H1 (cell line): ENCODE measurements at regions not wholly inside any gene's neighbourhood (a gene's known extent, or its start where the extent isn't known, plus 50 kb on each side); places are given as distances from the start of the nearest gene placed in this dataset.

Experiments used
- CTCF ChIA-PET: fragments of 300-600 bp; sonication (Branson Sonifier 250); formaldehyde crosslinking; loops from one replicate; lab custom pipeline; 2021; ENCODE audit not compliant: partially characterized antibody; lab: Charles Lee
- POLR2A ChIA-PET: fragments of 300-600 bp; sonication (Branson Sonifier 250); formaldehyde crosslinking; loops from one replicate; lab custom pipeline; 2021; ENCODE audit warnings: inconsistent platforms; ENCODE audit not compliant: partially characterized antibody; lab: Charles Lee
- DNase-seq, 2 experiments: peaks; one replicate each; pipeline versions ENCODE4 v3.0.0 to v3.0.0-alpha.2; 2010 to 2022; ENCODE audit warnings: low spot score in 2 of 2, low read depth in 1 of 2, mixed read lengths in 1 of 2
- FAIRE-seq: peaks from 2 replicates; lab custom pipeline; 2011; peaks lifted over from hg19 to GRCh38; lab: Jason Lieb, UNC
- H2AFZ ChIP-seq: 2 replicates; pipeline ENCODE4 v1.8.1; 2012; ENCODE audit warnings: low read length, inconsistent platforms
- H2AK5ac ChIP-seq: 2 replicates; pipeline ENCODE4 v1.6.1; 2013; ENCODE audit warnings: low read depth, low read length
- H2BK120ac ChIP-seq: replicated peaks from 2 replicates; pipeline ENCODE3; 2013; ENCODE audit warnings: low read depth, low read length, inconsistent platforms
- H2BK12ac ChIP-seq: 2 replicates; pipeline ENCODE4 v1.6.1; 2013; ENCODE audit warnings: low read depth, low read length
- H2BK15ac ChIP-seq: 2 replicates; pipeline ENCODE4 v1.6.1; 2013; ENCODE audit warnings: low read length
- H2BK20ac ChIP-seq: 2 replicates; pipeline ENCODE4 v1.6.1; 2013; ENCODE audit warnings: low read length
- H2BK5ac ChIP-seq: 2 replicates; pipeline ENCODE4 v1.6.1; 2013; ENCODE audit warnings: low read depth, low read length
- H3K14ac ChIP-seq: 2 replicates; pipeline ENCODE4 v1.6.1; 2013; ENCODE audit warnings: inconsistent platforms; ENCODE audit not compliant: insufficient read length
- H3K18ac ChIP-seq: 2 replicates; pipeline ENCODE4 v1.6.1; 2013; ENCODE audit warnings: low read length; ENCODE audit errors: extremely low read depth
- H3K23ac ChIP-seq: 2 replicates; pipeline ENCODE4 v1.6.1; 2013; ENCODE audit warnings: inconsistent platforms; ENCODE audit not compliant: insufficient read length
- H3K23me2 ChIP-seq: 2 replicates; pipeline ENCODE4 v1.6.1; 2013; ENCODE audit warnings: low read depth, low read length
- H3K27ac ChIP-seq: 2 replicates; pipeline ENCODE4 v1.6.1; 2011; ENCODE audit warnings: low read depth, low read length, inconsistent platforms
- H3K27me3 ChIP-seq, 4 experiments: replicated peaks in 1 of 4; 1 replicate in 1 of 4; 2 replicates in 3 of 4; pipeline versions ENCODE4 v1.6.1 to v1.8.1; 2011 to 2013; ENCODE audit warnings: low read length in 3 of 4, mild to moderate bottlenecking in 3 of 4, inconsistent platforms in 2 of 4, mixed read lengths in 2 of 4, moderate library complexity in 1 of 4; ENCODE audit not compliant: control insufficient read depth in 3 of 4, insufficient read depth in 3 of 4; ENCODE audit errors: extremely low read depth in 1 of 4
- H3K36me3 ChIP-seq, 4 experiments: 2 replicates each; pipeline versions ENCODE4 v1.6.1 to v1.8.1; 2011 to 2013; ENCODE audit warnings: mild to moderate bottlenecking in 4 of 4, low read length in 3 of 4, moderate library complexity in 2 of 4, control low read depth in 1 of 4, inconsistent platforms in 1 of 4; ENCODE audit not compliant: insufficient read depth in 4 of 4, control insufficient read depth in 2 of 4
- H3K4ac ChIP-seq: replicated peaks from 2 replicates; pipeline ENCODE3; 2013; ENCODE audit warnings: low read length, low read depth, mixed read lengths, inconsistent platforms; ENCODE audit not compliant: insufficient read length
- H3K4me1 ChIP-seq, 4 experiments: replicated peaks in 1 of 4; 1 replicate in 1 of 4; 2 replicates in 3 of 4; pipeline versions ENCODE4 v1.6.1 to v1.8.1; 2011 to 2013; ENCODE audit warnings: low read length in 3 of 4, inconsistent platforms in 2 of 4, mixed read lengths in 1 of 4; ENCODE audit not compliant: insufficient read depth in 4 of 4, control insufficient read depth in 3 of 4
- H3K4me2 ChIP-seq, 2 experiments: 2 replicates each; pipeline versions ENCODE4 v1.6.1 to v1.8.1; 2011 to 2013; ENCODE audit warnings: low read depth in 2 of 2, low read length in 2 of 2, control low read depth in 1 of 2, inconsistent platforms in 1 of 2, mild to moderate bottlenecking in 1 of 2; ENCODE audit not compliant: insufficient read depth in 1 of 2
- H3K4me3 ChIP-seq, 4 experiments: fragments of 200-600, 300-600 bp in 1 of 4; sonication (generic), shearing (Covaris generic), sonication (Bioruptor Twin) in 1 of 4; 2 replicates each; pipeline versions ENCODE4 v1.5.1 to v1.8.1; 2011 to 2016; ENCODE audit warnings: low read length in 4 of 4, low read depth in 3 of 4, control low read depth in 2 of 4, inconsistent platforms in 2 of 4, mild to moderate bottlenecking in 2 of 4, mixed read lengths in 1 of 4, moderate library complexity in 1 of 4; ENCODE audit not compliant: insufficient read depth in 2 of 4; ENCODE audit errors: extremely low read depth in 1 of 4
- H3K56ac ChIP-seq: replicated peaks from 2 replicates; pipeline ENCODE3; 2013; ENCODE audit warnings: low read depth, mild to moderate bottlenecking, mixed read lengths, low read length, inconsistent platforms; ENCODE audit not compliant: insufficient read length
- H3K79me1 ChIP-seq: 2 replicates; pipeline ENCODE4 v1.6.1; 2013; ENCODE audit warnings: low read depth, low read length, control low read depth
- H3K79me2 ChIP-seq, 2 experiments: 2 replicates each; pipeline versions ENCODE4 v1.6.1 to v1.8.1; 2012 to 2013; ENCODE audit warnings: low read length in 2 of 2, mild to moderate bottlenecking in 2 of 2, inconsistent platforms in 1 of 2; ENCODE audit not compliant: insufficient read depth in 2 of 2, control insufficient read depth in 1 of 2
- H3K9ac ChIP-seq, 4 experiments: replicated peaks in 1 of 4; 1 replicate in 1 of 4; 2 replicates in 3 of 4; pipeline versions ENCODE4 v1.6.1 to v1.8.1; 2011 to 2013; ENCODE audit warnings: low read depth in 3 of 4, low read length in 3 of 4, control low read depth in 2 of 4, mild to moderate bottlenecking in 2 of 4, moderate library complexity in 2 of 4, inconsistent platforms in 1 of 4; ENCODE audit errors: extremely low read depth in 1 of 4
- H3K9me3 ChIP-seq, 2 experiments: 2 replicates each; pipeline versions ENCODE4 v1.6.1 to v1.8.1; 2012 to 2013; ENCODE audit warnings: mild to moderate bottlenecking in 2 of 2, moderate library complexity in 2 of 2, control low read depth in 1 of 2, inconsistent platforms in 1 of 2, low read depth in 1 of 2, low read length in 1 of 2, mixed read lengths in 1 of 2; ENCODE audit not compliant: insufficient read depth in 2 of 2
- H4K20me1 ChIP-seq, 2 experiments: replicated peaks in 1 of 2; 2 replicates each; pipeline versions ENCODE3 to v1.8.1; 2011 to 2013; ENCODE audit warnings: inconsistent platforms in 2 of 2, low read length in 2 of 2, mild to moderate bottlenecking in 1 of 2; ENCODE audit not compliant: insufficient read depth in 2 of 2, control insufficient read depth in 1 of 2
- H4K5ac ChIP-seq: 2 replicates; pipeline ENCODE4 v1.6.1; 2013; ENCODE audit warnings: low read length, low read depth, mixed read lengths, inconsistent platforms; ENCODE audit not compliant: insufficient read length
- H4K8ac ChIP-seq: 2 replicates; pipeline ENCODE4 v1.8.0; 2013; ENCODE audit warnings: mild to moderate bottlenecking, moderate library complexity, low read length, inconsistent platforms; ENCODE audit not compliant: insufficient read depth; ENCODE audit errors: extremely low read depth
- H4K91ac ChIP-seq: replicated peaks from 2 replicates; pipeline ENCODE3; 2013; ENCODE audit warnings: low read length, mixed read lengths, inconsistent platforms; ENCODE audit not compliant: insufficient read length
- CTCF ChIP-seq, 3 experiments: IDR thresholded peaks; 1 replicate in 2 of 3; 2 replicates in 1 of 3; pipeline versions ENCODE4 v1.5.1 to v1.6.1; 2011; ENCODE audit warnings: low read length in 3 of 3, mild to moderate bottlenecking in 3 of 3, inconsistent platforms in 2 of 3, low read depth in 1 of 3, moderate library complexity in 1 of 3; ENCODE audit not compliant: insufficient read depth in 1 of 3; ENCODE audit errors: control extremely low read depth in 1 of 3
- EGR1 ChIP-seq: IDR thresholded peaks from 2 replicates; pipeline ENCODE4 v1.6.1; 2011; ENCODE audit warnings: low read depth, low read length, borderline replicate concordance
- HDAC2 ChIP-seq, 2 experiments: fragments of 300-600 bp in 1 of 2; sonication (generic) in 1 of 2; IDR thresholded peaks; 2 replicates each; pipeline ENCODE4 v1.6.1; 2011 to 2012; ENCODE audit warnings: low read depth in 2 of 2, low read length in 2 of 2, mild to moderate bottlenecking in 2 of 2, moderate library complexity in 2 of 2, borderline replicate concordance in 1 of 2, inconsistent platforms in 1 of 2
- MAX ChIP-seq: IDR thresholded peaks from 2 replicates; pipeline ENCODE4 v1.6.1; 2012; ENCODE audit warnings: inconsistent platforms
- RNF2 ChIP-seq: fragments of 200-900, 300-1000 bp; sonication (generic); IDR thresholded peaks from 2 replicates; pipeline ENCODE4 v1.7.1; 2016; ENCODE audit warnings: borderline replicate concordance, low read depth, mild to moderate bottlenecking, antibody characterized with exemption, low read length; ENCODE audit not compliant: poor library complexity, severe bottlenecking; ENCODE audit errors: missing control alignments
- SIN3A ChIP-seq, 2 experiments: IDR thresholded peaks in 1 of 2; conservative IDR thresholded peaks in 1 of 2; 2 replicates each; pipeline ENCODE4 v1.6.1; 2011 to 2012; ENCODE audit warnings: low read length in 2 of 2, improper control_type of control experiment in 1 of 2, low read depth in 1 of 2, mild to moderate bottlenecking in 1 of 2
- SP1 ChIP-seq: IDR thresholded peaks from 2 replicates; pipeline ENCODE4 v1.6.1; 2011; ENCODE audit warnings: low read depth, low read length
- WGBS, 2 experiments: shearing (Covaris generic) in 1 of 2; methylation state at CpG; one replicate each; pipeline versions ENCODE4 v1.1.6 to v1.1.7; 2013 to 2015; ENCODE audit warnings: low lambda C conversion rate in 2 of 2, mixed read lengths in 2 of 2, inconsistent platforms in 1 of 2, low coverage in 1 of 2, missing lambda C conversion rate in 1 of 2; ENCODE audit not compliant: insufficient replicate concordance in 2 of 2, insufficient coverage in 1 of 2, insufficient read length in 1 of 2; ENCODE audit errors: extremely low coverage in 1 of 2, missing lambda C conversion rate in 1 of 2; 5-methylcytosine and 5-hydroxymethylcytosine counted together

GRCh38 chr2:238601433-238602222 is 174.9 kb downstream of the ASB1 start:
- no peaks in the 10 kb centered on the region for H3K79me2 ChIP-seq
- H3K56ac ChIP-seq, result no peak overlapping the region
- TF ChIP-seq SP1 (no peak), CTCF (IDR thresholded peaks at IDR 0.05; ENCODE audit: control extremely low read depth in 1 of 3, insufficient read depth in 1 of 3, low read depth in 1 of 3, low read length in 3 of 3) (no peak), HDAC2 (IDR thresholded peaks at IDR 0.05; ENCODE audit: borderline replicate concordance in 1 of 2, low read depth in 2 of 2, low read length in 2 of 2) (no peak), RNF2 (no peak), EGR1 (no peak), MAX (no peak), SIN3A (conservative IDR thresholded peaks at IDR 0.05 in 1 of 2, IDR thresholded peaks at IDR 0.05 in 1 of 2; ENCODE audit: low read depth in 1 of 2, low read length in 2 of 2) (no peak)
- TF ChIP-seq, all 59 proteins: peak for 0
- Histone ChIP-seq H3K18ac (no peak overlapping the region), H3K79me1 (no peaks in the 10 kb centered on the region), H2BK12ac (no peak overlapping the region), H4K5ac (no peak overlapping the region), H3K23me2 (no peaks in the 10 kb centered on the region), H3K4me1 (no peaks in the 10 kb centered on the region), H2AK5ac (no peak overlapping the region), H2AFZ (no peak overlapping the region), H3K4me3 (no peak overlapping the region), H3K9me3 (no peaks in the 10 kb centered on the region), H2BK120ac (no peak overlapping the region), H3K4me2 (no peak overlapping the region), H3K27me3 (no peaks in the 10 kb centered on the region), H4K20me1 (no peaks in the 10 kb centered on the region), H3K36me3 (no peaks in the 10 kb centered on the region), H2BK20ac (no peak overlapping the region), H3K9ac (no peak overlapping the region), H3K14ac (no peak overlapping the region), H3K27ac (no peak overlapping the region), H2BK5ac (no peak overlapping the region), H4K91ac (no peak overlapping the region), H4K8ac (peak overlapping the region; percentile 71), H3K4ac (no peak overlapping the region), H2BK15ac (no peak overlapping the region), H3K23ac (no peak overlapping the region)
- WGBS, 2 experiments, result 80% methylated on average over 10 of the region's 11 CpGs; no CpG with 5 or more reads in 1 of the 2 experiments
- DNase-seq (no peak), FAIRE-seq (no peak)
- ChIA-PET POLR2A (no interaction called here), CTCF (no interaction called here)
